ENCODE measurements at regions not wholly inside any gene's neighbourhood (a gene's known extent, or its start where the extent isn't known, plus 50 kb on each side); places are given as distances from the start of the nearest gene placed in this dataset.

- TF ChIP-seq CTCF (conservative IDR thresholded peaks at IDR 0.05; ENCODE audit: low read depth): no peak
- DNase-seq (ENCODE audit: low spot score): no peak
- ChIA-PET CTCF (interaction anchor here (0.5 to 0.6 kb wide), 2 partner anchors 65 to 352 kb away, joined by 3 read pairs; no protein-coding TSS in a partner anchor), POLR2A (ENCODE audit: low non-redundant PET) (no interaction called here)
- no peak overlapping the region for H3K27ac ChIP-seq
Observed at GRCh38 chr13:64274481-64275217, 2859.0 kb upstream of the PCDH20 start.

GRCh38 chr13:64273780-64274179 is 2858.1 kb upstream of the PCDH20 start:
- no peak overlapping the region for H3K27ac ChIP-seq
- DNase-seq (ENCODE audit: low spot score): no peak
- TF ChIP-seq CTCF (conservative IDR thresholded peaks at IDR 0.05; ENCODE audit: low read depth): no peak
- CTCF ChIA-PET: interaction anchor here (0.5 kb wide), 1 partner anchor 351 kb away, joined by 3 read pairs; no protein-coding TSS in a partner anchor
- POLR2A ChIA-PET (ENCODE audit: low non-redundant PET): no interaction called here

GRCh38 chr13:64272681-64273080 is 2857.0 kb upstream of the PCDH20 start:
- CTCF ChIA-PET: no interaction called here
- DNase-seq (ENCODE audit: low spot score): no peak

GRCh38 chr13:64266024-64266423 is 2850.4 kb upstream of the PCDH20 start:
- CTCF ChIA-PET: interaction anchor here (0.8 kb wide), 1 partner anchor 11 kb away, joined by 7 read pairs; no protein-coding TSS in a partner anchor
- no peak overlapping the region for H3K27ac ChIP-seq
- no peak for DNase-seq (ENCODE audit: low spot score)

More at GRCh38 chr13:64272681-64273080, 2857.0 kb upstream of the PCDH20 start:
- TF ChIP-seq CTCF (conservative IDR thresholded peaks at IDR 0.05; ENCODE audit: low read depth): no peak
- POLR2A ChIA-PET (ENCODE audit: low non-redundant PET): no interaction called here
- no peak overlapping the region for H3K27ac ChIP-seq

GRCh38 chr13:64263285-64263684 is 2847.6 kb upstream of the PCDH20 start:
- H3K27ac ChIP-seq: no peak overlapping the region
- CTCF ChIA-PET: no interaction called here
- TF ChIP-seq CTCF (conservative IDR thresholded peaks at IDR 0.05; ENCODE audit: low read depth): no peak
- DNase-seq (ENCODE audit: low spot score): no peak
- POLR2A ChIA-PET (ENCODE audit: low non-redundant PET): no interaction called here

More at GRCh38 chr13:64266024-64266423, 2850.4 kb upstream of the PCDH20 start:
- no peak for TF ChIP-seq CTCF (conservative IDR thresholded peaks at IDR 0.05; ENCODE audit: low read depth)
- POLR2A ChIA-PET (ENCODE audit: low non-redundant PET): no interaction called here

GRCh38 chr13:64256751-64257150 is 2841.1 kb upstream of the PCDH20 start:
- no peak for DNase-seq (ENCODE audit: low spot score)
- POLR2A ChIA-PET (ENCODE audit: low non-redundant PET): no interaction called here
- CTCF ChIA-PET: interaction anchor here (0.6 kb wide), 1 partner anchor 285 kb away, joined by 3 read pairs; no protein-coding TSS in a partner anchor
- TF ChIP-seq CTCF (conservative IDR thresholded peaks at IDR 0.05; ENCODE audit: low read depth): no peak
- no peak overlapping the region for H3K27ac ChIP-seq
